K562 (cell line): ENCODE measurements at regions not wholly inside any gene's neighbourhood (a gene's known extent, or its start where the extent isn't known, plus 50 kb on each side); places are given as distances from the start of the nearest gene placed in this dataset.

ENCODE experiments used
- ATAC-seq: fragments of 200-7000 bp; cut with Tn5 transposase; 3 replicates; pipeline ENCODE4 v1.9.1; 2020; ENCODE audit warnings: moderate library complexity
- BruUV-seq: library from RNA; stranded (reverse); fragments of 400-500 nt; replicated peaks from 2 replicates; lab custom pipeline; 2021; lab: Mats Ljungman, UMichigan
- CTCF ChIA-PET: fragments of 300-600 bp; formaldehyde crosslinking; extraction: SDS; loops from one replicate; lab custom pipeline; 2021; ENCODE audit warnings: low intra/inter-chr PET ratio; lab: Yijun Ruan, JAX
- POLR2A ChIA-PET: fragments of 300-600, 350-650 bp; sonication (Branson Sonifier 250); formaldehyde crosslinking; extraction: SDS; loops from one replicate; lab custom pipeline; 2021; ENCODE audit warnings: antibody characterized with exemption, inconsistent platforms; lab: Yijun Ruan, JAX
- DNase-seq, 4 experiments: peaks; one replicate each; pipeline versions ENCODE4 v3.0.0 to v3.0.0-alpha.2; 2011 to 2018; ENCODE audit warnings: low spot score in 3 of 4, mixed read lengths in 3 of 4; ENCODE audit errors: extremely low read depth in 1 of 4
- FAIRE-seq: peaks from 2 replicates; lab custom pipeline; 2011; peaks lifted over from hg19 to GRCh38; lab: Jason Lieb, UNC
- H2AFZ ChIP-seq: 2 replicates; pipeline ENCODE4 v1.6.0; 2011; ENCODE audit warnings: low read depth, low read length, control low read depth, inconsistent platforms
- H3K27ac ChIP-seq: fragments of 200-600 bp; 3 replicates; pipeline ENCODE4 v1.8.0; 2011; ENCODE audit warnings: low read depth, mild to moderate bottlenecking, control low read depth, inconsistent platforms, low read length, moderate library complexity, mixed read lengths; ENCODE audit errors: extremely low read depth
- H3K27me3 ChIP-seq, 2 experiments: fragments of 300-600 bp in 1 of 2; 2 replicates in 1 of 2; 3 replicates in 1 of 2; pipeline versions ENCODE4 v1.6.0 to v1.8.0; 2011; ENCODE audit warnings: inconsistent platforms in 2 of 2, low read length in 2 of 2, mild to moderate bottlenecking in 1 of 2, mixed read lengths in 1 of 2, moderate library complexity in 1 of 2; ENCODE audit not compliant: control insufficient read depth in 2 of 2, insufficient read depth in 2 of 2
- H3K36me3 ChIP-seq: fragments of 300-600 bp; 3 replicates; pipeline ENCODE4 v1.8.0; 2011; ENCODE audit warnings: mild to moderate bottlenecking, low read length, inconsistent platforms; ENCODE audit not compliant: control insufficient read depth, insufficient read depth
- H3K4me1 ChIP-seq, 2 experiments: fragments of 200-600 bp in 1 of 2; replicated peaks in 1 of 2; 2 replicates in 1 of 2; 3 replicates in 1 of 2; pipeline versions ENCODE4 v1.5.1 to v1.8.0; 2011; ENCODE audit warnings: inconsistent platforms in 2 of 2, low read length in 2 of 2, mild to moderate bottlenecking in 1 of 2, mixed read lengths in 1 of 2, moderate library complexity in 1 of 2; ENCODE audit not compliant: control insufficient read depth in 2 of 2, insufficient read depth in 2 of 2
- H3K4me2 ChIP-seq: 2 replicates; pipeline ENCODE4 v1.6.1; 2011; ENCODE audit warnings: low read length, control low read depth, inconsistent platforms, mixed read lengths; ENCODE audit not compliant: insufficient read depth
- H3K4me3 ChIP-seq: fragments of 200-600 bp; sonication (generic), shearing (Covaris generic); 2 replicates; pipeline ENCODE4 v1.5.1; 2016; ENCODE audit warnings: control low read depth, inconsistent platforms
- H3K79me2 ChIP-seq: fragments of 200-600 bp; 3 replicates; pipeline ENCODE4 v1.8.0; 2011; ENCODE audit warnings: low read length, inconsistent platforms; ENCODE audit not compliant: control insufficient read depth, insufficient read depth
- H3K9ac ChIP-seq, 2 experiments: 2 replicates each; pipeline versions ENCODE4 v1.6.0 to v1.6.1; 2011; ENCODE audit warnings: low read depth in 2 of 2, low read length in 2 of 2, control low read depth in 1 of 2, inconsistent platforms in 1 of 2, mild to moderate bottlenecking in 1 of 2, mixed read lengths in 1 of 2; ENCODE audit not compliant: insufficient read depth in 1 of 2
- H3K9me1 ChIP-seq: one replicate; pipeline ENCODE4 v1.6.0; 2011; ENCODE audit warnings: inconsistent platforms, mild to moderate bottlenecking, low read length, moderate library complexity; ENCODE audit not compliant: control insufficient read depth, insufficient read depth
- H3K9me3 ChIP-seq: replicated peaks from 2 replicates; pipeline ENCODE4 v1.5.1; 2011; ENCODE audit warnings: low read depth, low read length, inconsistent platforms; ENCODE audit not compliant: control insufficient read depth, insufficient read depth
- H4K20me1 ChIP-seq: replicated peaks from 2 replicates; pipeline ENCODE4 v1.6.1; 2011; ENCODE audit warnings: low read length, inconsistent platforms, mixed read lengths; ENCODE audit not compliant: control insufficient read depth, insufficient read depth
- CBFA2T2 ChIP-seq: fragments of 450-650 bp; conservative IDR thresholded peaks from 2 replicates; pipeline ENCODE4 v1.6.1; 2017; ENCODE audit warnings: mild to moderate bottlenecking
- EGR1 ChIP-seq: fragments of 450-650 bp; conservative IDR thresholded peaks from 2 replicates; pipeline ENCODE4 v1.6.1; 2017; ENCODE audit warnings: mild to moderate bottlenecking
- HDAC3 ChIP-seq: fragments of 450-650 bp; IDR thresholded peaks from 2 replicates; pipeline ENCODE4 v1.6.1; 2018; ENCODE audit warnings: borderline replicate concordance, mild to moderate bottlenecking, moderate library complexity; ENCODE audit not compliant: partially characterized antibody
- HNRNPL ChIP-seq: fragments of 200-400 bp; formaldehyde crosslinking; IDR thresholded peaks from 2 replicates; pipeline ENCODE4 v1.6.1; 2017; ENCODE audit warnings: low read depth, mild to moderate bottlenecking, low read length
- MTA2 ChIP-seq: fragments of 450-650 bp; IDR thresholded peaks from 2 replicates; pipeline ENCODE4 v1.6.1; 2016; ENCODE audit warnings: low read depth
- NR2F6 ChIP-seq: fragments of 450-650 bp; formaldehyde crosslinking; IDR thresholded peaks from 2 replicates; pipeline ENCODE4 v1.4.0; 2020; ENCODE audit warnings: mild to moderate bottlenecking
- PHF20 ChIP-seq: fragments of 450-650 bp; IDR thresholded peaks from 2 replicates; pipeline ENCODE4 v1.6.1; 2018; ENCODE audit not compliant: partially characterized antibody
- PPARD ChIP-seq: fragments of 250-450 bp; sonication (Bioruptor Pico); IDR thresholded peaks from 2 replicates; pipeline ENCODE4 v1.8.0; 2022; ENCODE audit warnings: inconsistent platforms, mild to moderate bottlenecking, moderate library complexity
- RFX5 ChIP-seq: IDR thresholded peaks from 2 replicates; pipeline ENCODE4 v1.6.1; 2011; ENCODE audit warnings: low read depth, mild to moderate bottlenecking, improper control_type of control experiment, low read length
- WHSC1 ChIP-seq: IDR thresholded peaks from one replicate; pipeline ENCODE4 v1.6.1; 2012; ENCODE audit warnings: low read length, control low read depth, inconsistent platforms
- ZC3H4 ChIP-seq: sonication (generic); formaldehyde crosslinking; IDR thresholded peaks from 2 replicates; pipeline ENCODE4 v1.9.0; 2021; ENCODE audit warnings: missing genetic modification reagents, borderline replicate concordance
- in situ Hi-C: fragments of 300-500 bp; cut with MboI; formaldehyde crosslinking; loops from 4 replicates; pipeline ENCODE4 v1.15.0; 2018; ENCODE audit warnings: inconsistent platforms, mixed read lengths
- intact Hi-C: fragments of 100-400 bp; cut with micrococcal nuclease; formaldehyde crosslinking; loops from 2 replicates; pipeline ENCODE4 v1.14.2; 2022
- TF ChIP-seq, protein P1 (sequence below): fragments of 250-450 bp; sonication (Bioruptor Pico); IDR thresholded peaks from 2 replicates; pipeline ENCODE4 v1.4.0; 2020; ENCODE audit warnings: mild to moderate bottlenecking
- TF ChIP-seq, protein P2 (sequence below): sonication (generic); formaldehyde crosslinking; IDR thresholded peaks from 2 replicates; pipeline ENCODE4 v1.8.0; 2022; ENCODE audit warnings: mild to moderate bottlenecking, low read depth, missing genetic modification reagents
- TF ChIP-seq, protein P3 (sequence below), 2 experiments: IDR thresholded peaks in 1 of 2; conservative IDR thresholded peaks in 1 of 2; 2 replicates each; pipeline ENCODE4 v1.6.1; 2016; ENCODE audit warnings: low read depth in 2 of 2, mild to moderate bottlenecking in 1 of 2, missing compliant biosample characterization in 1 of 2, missing genetic modification characterization in 1 of 2, moderate library complexity in 1 of 2

DNA sequence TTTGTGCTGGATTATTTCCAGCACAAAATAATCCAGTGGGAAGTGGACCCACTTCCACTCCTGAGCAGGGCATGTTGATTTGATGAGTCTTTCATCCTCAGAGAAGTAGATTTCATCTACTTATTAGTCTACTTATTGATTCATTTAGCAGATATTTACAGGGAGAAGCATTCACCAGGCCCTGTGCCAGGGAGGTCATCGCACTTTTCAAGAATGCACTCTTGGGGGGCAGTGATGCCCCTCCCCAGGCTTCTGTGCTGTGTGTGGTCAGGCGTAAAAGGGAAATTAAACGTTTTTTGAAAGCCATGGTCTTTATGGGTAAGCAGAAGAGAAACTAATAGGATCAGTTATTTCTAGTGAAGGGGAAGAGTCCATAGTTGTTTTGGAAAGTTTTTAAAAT is 610.7 kb upstream of the TMEM132C start (continued):
- TF ChIP-seq, protein P1, sequence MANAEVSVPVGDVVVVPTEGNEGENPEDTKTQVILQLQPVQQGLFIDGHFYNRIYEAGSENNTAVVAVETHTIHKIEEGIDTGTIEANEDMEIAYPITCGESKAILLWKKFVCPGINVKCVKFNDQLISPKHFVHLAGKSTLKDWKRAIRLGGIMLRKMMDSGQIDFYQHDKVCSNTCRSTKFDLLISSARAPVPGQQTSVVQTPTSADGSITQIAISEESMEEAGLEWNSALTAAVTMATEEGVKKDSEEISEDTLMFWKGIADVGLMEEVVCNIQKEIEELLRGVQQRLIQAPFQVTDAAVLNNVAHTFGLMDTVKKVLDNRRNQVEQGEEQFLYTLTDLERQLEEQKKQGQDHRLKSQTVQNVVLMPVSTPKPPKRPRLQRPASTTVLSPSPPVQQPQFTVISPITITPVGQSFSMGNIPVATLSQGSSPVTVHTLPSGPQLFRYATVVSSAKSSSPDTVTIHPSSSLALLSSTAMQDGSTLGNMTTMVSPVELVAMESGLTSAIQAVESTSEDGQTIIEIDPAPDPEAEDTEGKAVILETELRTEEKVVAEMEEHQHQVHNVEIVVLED (CRISPR knock-in tag): no peak
- TF ChIP-seq RFX5: no peak
- TF ChIP-seq, protein P2, sequence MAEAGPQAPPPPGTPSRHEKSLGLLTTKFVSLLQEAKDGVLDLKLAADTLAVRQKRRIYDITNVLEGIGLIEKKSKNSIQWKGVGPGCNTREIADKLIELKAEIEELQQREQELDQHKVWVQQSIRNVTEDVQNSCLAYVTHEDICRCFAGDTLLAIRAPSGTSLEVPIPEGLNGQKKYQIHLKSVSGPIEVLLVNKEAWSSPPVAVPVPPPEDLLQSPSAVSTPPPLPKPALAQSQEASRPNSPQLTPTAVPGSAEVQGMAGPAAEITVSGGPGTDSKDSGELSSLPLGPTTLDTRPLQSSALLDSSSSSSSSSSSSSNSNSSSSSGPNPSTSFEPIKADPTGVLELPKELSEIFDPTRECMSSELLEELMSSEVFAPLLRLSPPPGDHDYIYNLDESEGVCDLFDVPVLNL: no peak
- TF ChIP-seq EGR1: no peak
- TF ChIP-seq HDAC3: no peak
- no peak for TF ChIP-seq PHF20

DNA sequence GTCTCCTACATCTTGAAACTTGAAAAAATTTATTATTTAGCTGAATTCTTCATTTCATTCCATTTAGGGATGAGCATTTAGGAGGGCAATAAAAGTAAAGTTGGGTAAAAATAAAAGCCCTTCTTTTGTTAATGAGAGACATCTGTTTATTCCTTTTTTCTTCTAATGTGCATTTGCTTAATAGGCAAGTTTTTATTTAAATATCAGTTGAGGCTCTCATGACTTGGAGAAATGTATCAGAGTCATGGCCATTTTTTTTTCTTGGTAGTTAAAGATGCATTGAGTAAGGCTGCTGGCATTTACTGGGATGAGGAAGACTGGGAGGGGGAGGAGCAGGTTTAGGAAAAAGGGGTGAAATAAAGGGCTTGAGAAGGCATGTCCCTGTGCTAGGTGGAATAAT is 609.9 kb upstream of the TMEM132C start:
- H3K9me3 ChIP-seq: no peaks in the 10 kb centered on the region
- H3K4me1 ChIP-seq: no peaks in the 10 kb centered on the region
- no peak for TF ChIP-seq NR2F6 (CRISPR knock-in tag)
- TF ChIP-seq, protein P3, sequence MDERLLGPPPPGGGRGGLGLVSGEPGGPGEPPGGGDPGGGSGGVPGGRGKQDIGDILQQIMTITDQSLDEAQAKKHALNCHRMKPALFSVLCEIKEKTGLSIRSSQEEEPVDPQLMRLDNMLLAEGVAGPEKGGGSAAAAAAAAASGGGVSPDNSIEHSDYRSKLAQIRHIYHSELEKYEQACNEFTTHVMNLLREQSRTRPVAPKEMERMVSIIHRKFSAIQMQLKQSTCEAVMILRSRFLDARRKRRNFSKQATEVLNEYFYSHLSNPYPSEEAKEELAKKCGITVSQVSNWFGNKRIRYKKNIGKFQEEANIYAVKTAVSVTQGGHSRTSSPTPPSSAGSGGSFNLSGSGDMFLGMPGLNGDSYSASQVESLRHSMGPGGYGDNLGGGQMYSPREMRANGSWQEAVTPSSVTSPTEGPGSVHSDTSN (CRISPR knock-in tag; IDR thresholded peaks at IDR 0.05; ENCODE audit: low read depth): no peak
- TF ChIP-seq, protein P3 (tag; conservative IDR thresholded peaks at IDR 0.05; ENCODE audit: low read depth): no peak
- TF ChIP-seq ZC3H4 (CRISPR knock-in tag): no peak
- no peak for TF ChIP-seq WHSC1
- no peak for TF ChIP-seq HNRNPL
- no peak for TF ChIP-seq CBFA2T2
- TF ChIP-seq MTA2: no peak
- TF ChIP-seq PPARD (CRISPR knock-in tag): no peak
- FAIRE-seq (no peak), DNase-seq (no peak), ATAC-seq (no peak)
- no peaks in the 10 kb centered on the region for H3K36me3 ChIP-seq
- BruUV-seq: no TSS peak
- H3K9me1 ChIP-seq: no peaks in the 10 kb centered on the region
- ChIA-PET CTCF (no interaction called here), POLR2A (no interaction called here)
- intact Hi-C loops (no loop called here), in situ Hi-C loops (no loop called here)
- no peak overlapping the region for H3K27ac ChIP-seq
- H4K20me1 ChIP-seq: no peaks in the 10 kb centered on the region
- no peaks in the 10 kb centered on the region for H3K79me2 ChIP-seq
- H3K4me2 ChIP-seq: no peak overlapping the region
- no peak overlapping the region for H3K9ac ChIP-seq
- no peak overlapping the region for H3K4me3 ChIP-seq
- no peaks in the 10 kb centered on the region for H3K27me3 ChIP-seq
- no peak overlapping the region for H2AFZ ChIP-seq
